ENCODE measurements at regions not wholly inside any gene's neighbourhood (a gene's known extent, or its start where the extent isn't known, plus 50 kb on each side); places are given as distances from the start of the nearest gene placed in this dataset.
"Not testable (repeated sequence)": the region's sequence is repeated elsewhere in the genome, so short reads cannot be mapped to it uniquely, and the experiment has no call there.

GRCh38 chr17:5921512-5922282 is 148.5 kb upstream of the WSCD1 start:
- Histone ChIP-seq H3K27ac (no peak overlapping the region), H3K4me3 (no peak overlapping the region)

GRCh38 chr17:5922476-5922875 is 147.7 kb upstream of the WSCD1 start:
- H3K27ac ChIP-seq = no peak overlapping the region
- H3K4me3 ChIP-seq = no peak overlapping the region

- Histone ChIP-seq H3K27ac (no peak overlapping the region), H3K4me3 (no peak overlapping the region)
These were observed 140.5 kb upstream of the WSCD1 start for GRCh38 chr17:5929721-5930120.

GRCh38 chr17:5930555-5930954 is 139.6 kb upstream of the WSCD1 start:
- not testable (repeated sequence) for H3K27ac ChIP-seq, H3K4me3 ChIP-seq

GRCh38 chr17:5931616-5932015 is 138.6 kb upstream of the WSCD1 start:
- Histone ChIP-seq H3K4me3 (no peak overlapping the region), H3K27ac (no peak overlapping the region)

- no peak overlapping the region for H3K4me3 ChIP-seq
- no peak overlapping the region for H3K27ac ChIP-seq
These were observed 136.7 kb upstream of the WSCD1 start for GRCh38 chr17:5933430-5933829.

GRCh38 chr17:5941258-5941657 is 128.9 kb upstream of the WSCD1 start:
- Histone ChIP-seq H3K27ac (no peak overlapping the region), H3K4me3 (no peak overlapping the region)

- H3K27ac ChIP-seq = no peak overlapping the region
- no peak overlapping the region for H3K4me3 ChIP-seq
These were observed 127.5 kb upstream of the WSCD1 start for GRCh38 chr17:5942687-5943086.

- Histone ChIP-seq H3K27ac (no peak overlapping the region), H3K4me3 (no peak overlapping the region)
These were observed 126.9 kb upstream of the WSCD1 start for GRCh38 chr17:5943232-5943631.

GRCh38 chr17:5943982-5944381 is 126.2 kb upstream of the WSCD1 start:
- no peak overlapping the region for H3K4me3 ChIP-seq
- no peak overlapping the region for H3K27ac ChIP-seq

GRCh38 chr17:5947701-5948180 is 122.4 kb upstream of the WSCD1 start:
- no peak overlapping the region for H3K4me3 ChIP-seq
- no peak overlapping the region for H3K27ac ChIP-seq

GRCh38 chr17:5948811-5949210 is 121.4 kb upstream of the WSCD1 start:
- Histone ChIP-seq H3K27ac (no peak overlapping the region), H3K4me3 (no peak overlapping the region)

- H3K4me3 ChIP-seq = no peak overlapping the region
- no peak overlapping the region for H3K27ac ChIP-seq
These were observed 119.3 kb upstream of the WSCD1 start for GRCh38 chr17:5950878-5951277.

GRCh38 chr17:5951912-5952311 is 118.3 kb upstream of the WSCD1 start:
- Histone ChIP-seq H3K4me3 (no peak overlapping the region), H3K27ac (no peak overlapping the region)

GRCh38 chr17:5952518-5952917 is 117.7 kb upstream of the WSCD1 start:
- Histone ChIP-seq H3K27ac (no peak overlapping the region), H3K4me3 (no peak overlapping the region)

GRCh38 chr17:5955764-5956163 is 114.4 kb upstream of the WSCD1 start:
- Histone ChIP-seq H3K4me3 (no peak overlapping the region), H3K27ac (no peak overlapping the region)

GRCh38 chr17:5958850-5959249 is 111.3 kb upstream of the WSCD1 start:
- Histone ChIP-seq H3K27ac (no peak overlapping the region), H3K4me3 (no peak overlapping the region)

GRCh38 chr17:5962371-5962770 is 107.8 kb upstream of the WSCD1 start:
- no peak overlapping the region for H3K4me3 ChIP-seq
- no peak overlapping the region for H3K27ac ChIP-seq

- no peak overlapping the region for H3K4me3 ChIP-seq
- no peak overlapping the region for H3K27ac ChIP-seq
These were observed 98.2 kb upstream of the WSCD1 start for GRCh38 chr17:5971969-5972368.

- H3K4me3 ChIP-seq = no peak overlapping the region
These were observed 96.8 kb upstream of the WSCD1 start for GRCh38 chr17:5973410-5973809.

GRCh38 chr17:5975661-5976060 is 94.5 kb upstream of the WSCD1 start:
- H3K27ac ChIP-seq = no peak overlapping the region
- H3K4me3 ChIP-seq = no peak overlapping the region

More at GRCh38 chr17:5973410-5973809, 96.8 kb upstream of the WSCD1 start:
- no peak overlapping the region for H3K27ac ChIP-seq

- Histone ChIP-seq H3K4me3 (no peak overlapping the region), H3K27ac (no peak overlapping the region)
These were observed 93.9 kb upstream of the WSCD1 start for GRCh38 chr17:5976251-5976650.
